GM19397 (cell line): ENCODE measurements at regions not wholly inside any gene's neighbourhood (a gene's known extent, or its start where the extent isn't known, plus 50 kb on each side); places are given as distances from the start of the nearest gene placed in this dataset.
"Not testable (repeated sequence)": the region's sequence is repeated elsewhere in the genome, so short reads cannot be mapped to it uniquely, and the experiment has no call there.

Experiments
- ATAC-seq: cut with Tn5 transposase; IDR thresholded peaks from one replicate; pipeline ENCODE4 v1.9.1; 2021; ENCODE audit warnings: mild to moderate bottlenecking, moderate library complexity; ENCODE audit not compliant: unreplicated experiment

GRCh38 chr18:73690222-73690621 is 457.4 kb downstream of the FBXO15 start:
- ATAC-seq = no peak

DNA sequence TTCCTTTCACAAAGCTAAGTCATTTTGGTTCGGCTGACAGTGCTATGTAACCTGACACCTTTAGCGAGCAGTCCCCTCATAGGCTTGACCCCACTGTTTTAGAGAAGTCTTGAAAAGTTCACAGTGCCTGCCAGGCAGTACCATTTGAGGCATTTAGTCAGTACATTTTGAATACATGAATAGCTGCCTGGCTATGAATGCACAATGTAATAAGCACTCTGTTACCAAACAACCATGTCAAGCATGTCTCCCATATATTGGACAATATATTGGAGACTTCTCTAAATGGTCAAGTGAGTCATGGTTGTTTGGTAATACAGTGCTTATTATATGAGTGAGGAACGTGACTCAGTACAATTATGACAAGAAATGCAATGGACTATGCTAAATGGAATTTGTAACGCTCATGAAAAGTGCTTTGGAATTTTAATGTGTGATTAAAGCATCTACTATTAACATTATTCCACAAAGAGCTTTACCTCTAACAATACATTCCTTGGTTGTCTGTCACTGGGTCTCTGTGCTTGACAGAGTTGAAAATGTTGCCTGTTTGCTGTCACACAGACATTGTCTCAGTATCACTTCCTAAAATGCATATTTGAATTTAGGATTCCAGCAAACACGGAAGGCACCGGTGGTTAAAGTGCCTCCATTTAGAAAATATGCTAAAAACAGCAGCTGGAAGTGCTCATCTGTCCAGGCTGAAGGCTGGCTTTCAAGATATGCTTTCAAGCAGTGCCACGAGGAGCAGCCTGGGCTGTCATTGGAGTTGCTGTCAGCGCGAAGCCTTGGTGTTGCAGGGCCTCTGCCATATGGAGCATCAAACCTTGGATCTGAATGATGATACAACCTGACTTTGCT is 458.6 kb downstream of the FBXO15 start:
- ATAC-seq = peak; percentile 69

GRCh38 chr18:73688161-73688560 is 459.5 kb downstream of the FBXO15 start:
- no peak for ATAC-seq

GRCh38 chr18:73684647-73685046 is 463.0 kb downstream of the FBXO15 start:
- no peak for ATAC-seq

- ATAC-seq = no peak
These were observed 464.0 kb downstream of the FBXO15 start for GRCh38 chr18:73683409-73684238.

GRCh38 chr18:73681912-73682311 is 465.7 kb downstream of the FBXO15 start:
- ATAC-seq = no peak

GRCh38 chr18:73681398-73681797 is 466.2 kb downstream of the FBXO15 start:
- ATAC-seq = no peak

- ATAC-seq = no peak
These were observed 467.5 kb downstream of the FBXO15 start for GRCh38 chr18:73679941-73680712.

GRCh38 chr18:73677450-73677849 is 470.2 kb downstream of the FBXO15 start:
- ATAC-seq = no peak

DNA sequence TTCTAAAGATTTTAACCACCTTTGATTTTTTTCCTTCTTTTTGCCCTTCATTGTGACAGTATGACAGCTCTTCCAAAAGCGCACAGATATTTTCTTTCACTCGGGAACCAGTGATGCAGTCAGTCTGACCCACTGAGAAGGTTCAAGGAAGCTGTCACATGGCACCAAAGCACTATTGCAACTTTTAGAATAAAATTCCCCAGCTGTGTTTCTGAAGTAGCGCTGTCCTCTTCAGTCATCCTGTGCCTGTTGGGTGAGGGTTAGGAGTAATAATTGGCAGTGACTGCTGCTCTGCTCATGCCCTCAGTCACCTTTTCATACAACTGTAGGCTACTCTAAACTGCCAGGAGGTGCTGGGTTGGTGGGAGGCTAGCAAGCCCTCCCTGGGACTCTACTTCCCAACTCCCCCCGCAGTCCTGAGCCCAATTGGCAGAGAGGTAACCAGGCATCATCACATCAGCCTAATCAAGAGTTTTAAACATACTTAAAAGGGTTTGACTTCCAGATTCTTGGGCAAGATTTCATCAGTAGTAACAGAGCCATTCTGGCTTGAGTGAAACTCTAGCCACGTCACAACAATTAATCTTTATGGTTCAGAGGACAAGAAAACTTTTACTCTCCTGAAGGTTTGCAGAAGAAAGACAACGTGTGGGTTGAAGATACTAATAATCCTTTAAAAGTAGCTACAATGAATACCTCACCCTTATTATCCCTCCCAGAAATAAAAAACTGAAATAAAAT is 473.3 kb downstream of the FBXO15 start:
- ATAC-seq = no peak

DNA sequence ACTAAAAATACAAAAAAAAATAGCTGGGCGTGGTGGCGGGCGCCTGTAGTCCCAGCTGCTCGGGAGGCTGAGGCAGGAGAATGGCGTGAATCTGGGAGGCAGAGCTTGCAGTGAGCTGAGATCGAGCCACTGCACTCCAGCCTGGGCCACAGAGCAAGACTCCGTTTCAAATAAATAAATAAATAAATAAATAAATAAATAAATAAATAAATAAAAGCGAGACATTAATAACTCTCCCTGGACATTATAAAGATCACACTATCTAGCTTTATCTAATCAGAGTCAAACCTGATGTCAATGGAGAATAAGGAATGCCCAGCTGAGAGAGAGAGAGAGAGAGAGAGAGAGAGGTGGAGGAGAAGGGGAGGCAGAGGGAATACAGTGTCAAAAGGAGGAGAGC is 476.2 kb downstream of the FBXO15 start:
- not testable (repeated sequence) for ATAC-seq

DNA sequence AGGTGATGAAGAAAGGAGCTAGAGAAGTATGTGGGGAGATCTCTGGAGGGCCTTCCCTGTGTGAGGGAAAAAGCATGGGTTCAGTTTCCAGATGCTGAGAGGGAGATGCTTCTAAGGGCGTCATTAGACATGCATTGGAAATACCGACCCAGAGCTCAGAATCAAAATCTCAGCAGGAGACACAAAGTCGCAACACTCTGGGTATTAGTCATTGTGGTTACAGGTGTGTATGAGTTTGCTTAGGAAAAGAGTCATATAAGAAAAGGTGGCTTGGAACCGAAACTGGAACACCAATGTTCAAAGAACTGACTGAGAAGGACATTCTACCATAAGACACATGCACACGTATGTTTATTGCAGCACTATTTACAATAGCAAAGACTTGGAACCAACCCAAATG is 477.1 kb downstream of the FBXO15 start:
- no peak for ATAC-seq

GRCh38 chr18:73670039-73670438 is 477.6 kb downstream of the FBXO15 start:
- no peak for ATAC-seq

GRCh38 chr18:73669297-73669696 is 478.3 kb downstream of the FBXO15 start:
- no peak for ATAC-seq

DNA sequence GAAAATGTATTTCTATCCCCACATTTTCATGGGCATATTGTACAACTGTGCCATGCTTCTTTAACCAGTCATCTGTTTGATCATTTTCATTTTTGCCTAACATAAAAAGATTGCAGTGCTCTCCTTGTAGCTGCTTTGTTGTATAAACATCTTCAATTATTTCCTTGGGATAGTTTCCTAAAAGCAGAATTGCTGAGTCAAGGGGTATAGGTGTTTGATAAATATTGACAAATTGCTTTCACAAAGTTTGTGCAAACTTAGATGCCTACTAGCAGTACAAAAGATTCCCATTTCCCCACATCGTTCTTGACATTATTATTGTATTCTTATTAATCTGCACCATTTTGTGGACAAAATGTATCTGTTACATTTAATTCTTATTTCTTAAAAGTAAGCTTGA is 479.6 kb downstream of the FBXO15 start:
- ATAC-seq = no peak

DNA sequence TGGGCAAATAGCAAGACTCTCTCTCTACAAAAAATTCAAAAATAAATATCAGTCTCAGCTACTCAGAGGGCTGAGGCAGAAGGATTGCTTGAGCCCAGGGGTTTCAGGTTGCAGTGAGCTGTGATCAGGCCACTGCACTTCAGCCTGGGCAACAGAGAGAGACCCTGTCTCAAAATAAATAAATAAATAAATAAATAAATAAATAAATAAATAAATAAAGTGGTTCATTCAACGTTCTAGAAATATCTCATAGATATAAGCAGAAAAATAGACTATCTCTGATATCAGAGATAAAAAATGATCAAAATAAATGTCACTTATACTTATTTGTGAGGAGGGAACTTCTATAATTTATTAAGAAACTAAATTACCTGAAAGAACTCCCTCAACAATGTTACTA is 480.9 kb downstream of the FBXO15 start:
- ATAC-seq = no peak

DNA sequence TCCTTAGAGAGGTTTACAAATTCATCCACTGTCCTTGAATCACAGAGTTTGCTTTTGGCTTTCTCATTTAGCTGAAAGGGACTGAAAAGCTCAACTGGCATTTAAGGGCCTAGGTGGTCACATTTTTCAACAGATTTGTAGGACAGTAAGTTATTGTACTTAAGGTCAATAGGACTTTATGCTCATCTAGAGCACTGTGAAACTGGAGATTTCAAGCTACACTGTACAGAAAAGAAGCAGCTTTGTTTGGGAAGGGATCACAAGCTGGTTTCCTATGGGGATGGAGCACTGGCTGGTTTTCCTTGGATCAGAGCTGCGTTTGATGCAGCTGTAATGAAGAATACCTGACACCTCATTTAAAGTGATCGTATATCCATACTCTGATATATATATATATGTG is 482.7 kb downstream of the FBXO15 start:
- ATAC-seq = no peak

DNA sequence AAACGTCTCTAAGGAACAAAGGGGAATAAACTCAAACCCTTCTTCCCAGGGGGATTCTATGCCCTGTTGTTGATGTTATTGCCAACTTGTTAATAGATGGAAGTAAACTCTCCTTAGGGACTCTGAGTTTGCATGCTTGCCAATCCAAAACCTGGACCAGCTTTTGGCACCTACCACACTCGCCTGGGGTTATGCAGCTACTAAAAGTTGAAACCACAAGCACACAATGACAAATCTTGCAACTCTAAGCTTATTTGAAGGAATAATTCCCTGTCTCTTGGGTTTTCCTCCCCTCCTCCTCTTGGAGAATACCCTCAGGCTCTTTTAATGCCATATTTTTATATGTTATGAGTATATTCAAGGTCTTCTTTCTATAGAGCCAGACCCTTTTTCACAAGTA is 484.1 kb downstream of the FBXO15 start:
- ATAC-seq = no peak

- no peak for ATAC-seq
These were observed 485.2 kb downstream of the FBXO15 start for GRCh38 chr18:73662421-73662820.
